HepG2 (cell line): ENCODE measurements at regions not wholly inside any gene's neighbourhood (a gene's known extent, or its start where the extent isn't known, plus 50 kb on each side); places are given as distances from the start of the nearest gene placed in this dataset.

ENCODE experiments used
- ATAC-seq: fragments of 200-7000 bp; cut with Tn5 transposase; 3 replicates; pipeline ENCODE4 v1.9.1; 2020; ENCODE audit warnings: mild to moderate bottlenecking, moderate library complexity
- BruUV-seq: library from RNA; stranded (reverse); fragments of 400-500 nt; replicated peaks from 2 replicates; lab custom pipeline; 2021; lab: Mats Ljungman, UMichigan
- CTCF ChIA-PET: fragments of 300-600 bp; formaldehyde crosslinking; extraction: SDS; loops from one replicate; lab custom pipeline; 2021; ENCODE audit warnings: low total read pairs, inconsistent platforms, low intra/inter-chr PET ratio; lab: Yijun Ruan, JAX
- POLR2A ChIA-PET: fragments of 350-600 bp; sonication (Branson Sonifier 250); formaldehyde crosslinking; loops from one replicate; lab custom pipeline; 2020; ENCODE audit warnings: antibody characterized with exemption, inconsistent platforms; lab: Yijun Ruan, JAX
- DNase-seq: peaks from one replicate; pipeline ENCODE4 v3.0.0-alpha.2; 2015; ENCODE audit warnings: low spot score
- FAIRE-seq: peaks from 3 replicates; lab custom pipeline; 2011; peaks lifted over from hg19 to GRCh38; lab: Jason Lieb, UNC
- H2AFZ ChIP-seq: one replicate; pipeline ENCODE4 v1.6.1; 2011; ENCODE audit warnings: low read length, inconsistent platforms
- H3K27ac ChIP-seq: fragments of 300-600 bp; 3 replicates; pipeline ENCODE4 v1.8.0; 2011; ENCODE audit warnings: mixed run types, mild to moderate bottlenecking, mixed read lengths, low read length, inconsistent platforms; ENCODE audit not compliant: insufficient read depth; ENCODE audit errors: extremely low read length
- H3K27me3 ChIP-seq, 2 experiments: fragments of 200-600 bp in 1 of 2; 2 replicates in 1 of 2; 3 replicates in 1 of 2; pipeline versions ENCODE4 v1.6.0 to v1.8.0; 2011; ENCODE audit warnings: low read length in 2 of 2, mild to moderate bottlenecking in 2 of 2, moderate library complexity in 2 of 2, inconsistent platforms in 1 of 2; ENCODE audit not compliant: insufficient read depth in 2 of 2, control insufficient read depth in 1 of 2
- H3K36me3 ChIP-seq, 2 experiments: fragments of 200-600 bp in 1 of 2; replicated peaks in 1 of 2; 2 replicates in 1 of 2; 3 replicates in 1 of 2; pipeline versions ENCODE4 v1.5.1 to v1.8.0; 2011; ENCODE audit warnings: low read length in 2 of 2, inconsistent platforms in 1 of 2; ENCODE audit not compliant: insufficient read depth in 2 of 2, control insufficient read depth in 1 of 2
- H3K4me1 ChIP-seq: 2 replicates; pipeline ENCODE4 v1.5.1; 2012; ENCODE audit warnings: low read length, inconsistent platforms; ENCODE audit not compliant: insufficient read depth
- H3K4me2 ChIP-seq: 2 replicates; pipeline ENCODE4 v1.6.0; 2011; ENCODE audit warnings: low read depth, low read length, inconsistent platforms
- H3K4me3 ChIP-seq, 3 experiments: fragments of 200-600 bp in 1 of 3; sonication (generic), shearing (Covaris generic) in 1 of 3; replicated peaks in 1 of 3; 2 replicates each; pipeline ENCODE4 v1.5.1; 2011 to 2016; ENCODE audit warnings: low read length in 3 of 3, inconsistent platforms in 2 of 3, low read depth in 2 of 3, mild to moderate bottlenecking in 2 of 3, control low read depth in 1 of 3, mixed read lengths in 1 of 3; ENCODE audit not compliant: insufficient read depth in 1 of 3
- H3K79me2 ChIP-seq: one replicate; pipeline ENCODE4 v1.6.1; 2011; ENCODE audit warnings: low read length, inconsistent platforms; ENCODE audit not compliant: insufficient read depth
- H3K9ac ChIP-seq: 2 replicates; pipeline ENCODE4 v1.6.0; 2011; ENCODE audit warnings: mild to moderate bottlenecking, low read depth, low read length, inconsistent platforms; ENCODE audit not compliant: insufficient read depth
- H3K9me3 ChIP-seq: 2 replicates; pipeline ENCODE4 v1.5.1; 2012; ENCODE audit warnings: mild to moderate bottlenecking, low read length
- H4K20me1 ChIP-seq: 2 replicates; pipeline ENCODE4 v1.6.0; 2011; ENCODE audit warnings: inconsistent platforms, mild to moderate bottlenecking, low read length, moderate library complexity; ENCODE audit not compliant: insufficient read depth
- BCL6 ChIP-seq: IDR thresholded peaks from 2 replicates; pipeline ENCODE4 v1.6.1; 2016; ENCODE audit warnings: missing genetic modification reagents, missing compliant biosample characterization
- IKZF1 ChIP-seq: fragments of 450-650 bp; IDR thresholded peaks from 2 replicates; pipeline ENCODE4 v1.7.1; 2016
- KAT7 ChIP-seq: IDR thresholded peaks from 2 replicates; pipeline ENCODE4 v1.6.1; 2018; ENCODE audit warnings: borderline replicate concordance, missing compliant biosample characterization
- NCOA5 ChIP-seq: sonication (generic); formaldehyde crosslinking; IDR thresholded peaks from 2 replicates; pipeline ENCODE4 v1.4.0; 2020; ENCODE audit warnings: missing genetic modification reagents
- SP2 ChIP-seq: sonication (generic); formaldehyde crosslinking; IDR thresholded peaks from 2 replicates; pipeline ENCODE4 v1.5.1; 2020; ENCODE audit warnings: mild to moderate bottlenecking, missing genetic modification reagents
- TP53 ChIP-seq: sonication (generic); formaldehyde crosslinking; conservative IDR thresholded peaks from 2 replicates; pipeline ENCODE4 v1.4.0; 2020; ENCODE audit warnings: missing genetic modification reagents
- TSC22D2 ChIP-seq: sonication (generic); formaldehyde crosslinking; IDR thresholded peaks from 2 replicates; pipeline ENCODE4 v1.5.1; 2020; ENCODE audit warnings: missing genetic modification reagents, mild to moderate bottlenecking, borderline replicate concordance
- XBP1 ChIP-seq: sonication (generic); formaldehyde crosslinking; IDR thresholded peaks from 2 replicates; pipeline ENCODE4 v1.5.0; 2020; ENCODE audit warnings: missing genetic modification reagents
- ZHX1 ChIP-seq: sonication (generic); formaldehyde crosslinking; IDR thresholded peaks from 2 replicates; pipeline ENCODE4 v1.8.1; 2022; ENCODE audit warnings: low read depth, mild to moderate bottlenecking, missing genetic modification reagents
- ZNF180 ChIP-seq: sonication (generic); formaldehyde crosslinking; IDR thresholded peaks from 2 replicates; pipeline ENCODE4 v1.4.0; 2020; ENCODE audit warnings: low read depth, missing genetic modification reagents, borderline replicate concordance
- ZNF367 ChIP-seq: sonication (generic); formaldehyde crosslinking; IDR thresholded peaks from 2 replicates; pipeline ENCODE4 v1.4.0; 2020; ENCODE audit warnings: missing genetic modification reagents, borderline replicate concordance
- ZSCAN31 ChIP-seq: sonication (generic); formaldehyde crosslinking; IDR thresholded peaks from 2 replicates; pipeline ENCODE4 v1.5.0; 2020; ENCODE audit warnings: low read depth, mild to moderate bottlenecking, missing genetic modification reagents
- WGBS: methylation state at CpG from one replicate; pipeline ENCODE4 v1.1.6; 2017; ENCODE audit warnings: low lambda C conversion rate; 5-methylcytosine and 5-hydroxymethylcytosine counted together
- in situ Hi-C: cut with HindIII; loops from 2 replicates; pipeline ENCODE4 v1.10.0; 2017; ENCODE audit warnings: low pct_unique_long_range_greater_than_20kb; ENCODE audit not compliant: extremely low pct_ligation_motif_present
- intact Hi-C: fragments of 100-400 bp; cut with micrococcal nuclease; formaldehyde crosslinking; loops from one replicate; pipeline ENCODE4 v1.10.0; 2022; ENCODE audit not compliant: unreplicated experiment
- TF ChIP-seq, protein P1 (sequence below): sonication (generic); formaldehyde crosslinking; IDR thresholded peaks from 2 replicates; pipeline ENCODE4 v1.4.0; 2020; ENCODE audit warnings: mild to moderate bottlenecking, missing genetic modification reagents

DNA sequence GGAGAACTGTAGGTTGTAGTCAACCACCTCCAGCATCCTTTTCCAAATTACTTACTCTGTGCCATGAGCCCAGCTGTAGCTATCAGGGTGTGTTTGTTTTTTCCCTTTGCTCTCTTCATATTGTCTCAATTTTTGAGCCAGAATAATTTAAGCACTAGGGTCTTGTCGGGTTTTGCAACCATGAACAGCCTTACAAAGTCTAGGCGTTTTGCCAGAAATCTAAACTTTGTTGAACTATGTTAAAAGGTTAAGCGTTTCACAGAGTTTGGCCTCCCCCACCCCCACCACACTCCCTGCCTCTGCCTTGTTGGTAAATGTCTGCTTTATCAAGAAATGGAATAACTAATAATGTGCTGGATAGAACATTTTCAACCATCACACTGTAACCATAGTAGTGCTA, 190.6 kb upstream of the TTC29 start:
- H3K79me2 ChIP-seq: no peaks in the 10 kb centered on the region
- no peak for TF ChIP-seq BCL6 (CRISPR knock-in tag)
- no peak for TF ChIP-seq ZNF180 (CRISPR knock-in tag)
- TF ChIP-seq IKZF1: no peak
- no peak for TF ChIP-seq KAT7 (CRISPR knock-in tag)
- no peak for TF ChIP-seq XBP1 (CRISPR knock-in tag)
- no peak for TF ChIP-seq TP53 (CRISPR knock-in tag)
- TF ChIP-seq ZNF367: no peak
- TF ChIP-seq SP2 (CRISPR knock-in tag): no peak
- no peak for TF ChIP-seq NCOA5 (CRISPR knock-in tag)
- no peak for TF ChIP-seq ZHX1 (CRISPR knock-in tag)
- TF ChIP-seq, protein P1, sequence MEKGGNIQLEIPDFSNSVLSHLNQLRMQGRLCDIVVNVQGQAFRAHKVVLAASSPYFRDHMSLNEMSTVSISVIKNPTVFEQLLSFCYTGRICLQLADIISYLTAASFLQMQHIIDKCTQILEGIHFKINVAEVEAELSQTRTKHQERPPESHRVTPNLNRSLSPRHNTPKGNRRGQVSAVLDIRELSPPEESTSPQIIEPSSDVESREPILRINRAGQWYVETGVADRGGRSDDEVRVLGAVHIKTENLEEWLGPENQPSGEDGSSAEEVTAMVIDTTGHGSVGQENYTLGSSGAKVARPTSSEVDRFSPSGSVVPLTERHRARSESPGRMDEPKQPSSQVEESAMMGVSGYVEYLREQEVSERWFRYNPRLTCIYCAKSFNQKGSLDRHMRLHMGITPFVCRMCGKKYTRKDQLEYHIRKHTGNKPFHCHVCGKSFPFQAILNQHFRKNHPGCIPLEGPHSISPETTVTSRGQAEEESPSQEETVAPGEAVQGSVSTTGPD: no peak
- no peak for TF ChIP-seq ZSCAN31
- TF ChIP-seq TSC22D2: no peak
- no peaks in the 10 kb centered on the region for H3K36me3 ChIP-seq
- in situ Hi-C loops (no loop called here), intact Hi-C loops (no loop called here)
- 11% methylated on average over 3 of the region's 3 CpGs for WGBS
- DNase-seq (no peak), FAIRE-seq (no peak), ATAC-seq (no peak)
- no peaks in the 10 kb centered on the region for H4K20me1 ChIP-seq
- H3K9ac ChIP-seq: no peak overlapping the region
- no peak overlapping the region for H3K4me2 ChIP-seq
- CTCF ChIA-PET: no interaction called here
- no peak overlapping the region for H2AFZ ChIP-seq
- no peak overlapping the region for H3K4me3 ChIP-seq
- H3K27me3 ChIP-seq: no peaks in the 10 kb centered on the region
- no peak overlapping the region for H3K27ac ChIP-seq
- POLR2A ChIA-PET: no interaction called here
- no peaks in the 10 kb centered on the region for H3K9me3 ChIP-seq
- no TSS peak for BruUV-seq
- H3K4me1 ChIP-seq: no peaks in the 10 kb centered on the region
